Sigmoid colon (tissue), 4 donors: ENCODE measurements at regions not wholly inside any gene's neighbourhood (a gene's known extent, or its start where the extent isn't known, plus 50 kb on each side); places are given as distances from the start of the nearest gene placed in this dataset.

Experiments
- CTCF ChIP-seq, 4 experiments: fragments of 450-650 bp in 3 of 4; fragments of 200-600 bp in 1 of 4; IDR thresholded peaks; one replicate each; pipeline ENCODE4 v1.5.1; 2016 to 2019; ENCODE audit warnings: antibody characterized with exemption in 4 of 4, mild to moderate bottlenecking in 3 of 4, moderate library complexity in 2 of 4
- POLR2A ChIP-seq, 2 donors: fragments of 450-650 bp; IDR thresholded peaks; one replicate each; pipeline ENCODE4 v1.6.1; 2016; ENCODE audit warnings: antibody characterized with exemption in 2 of 2, mild to moderate bottlenecking in 2 of 2, moderate library complexity in 2 of 2
- POLR2AphosphoS5 ChIP-seq, 4 donors: sonication (generic); formaldehyde crosslinking; IDR thresholded peaks; one replicate each; pipeline ENCODE4 v1.6.1; 2017; ENCODE audit warnings: antibody characterized with exemption in 4 of 4

- TF ChIP-seq POLR2AphosphoS5 (IDR thresholded peaks at IDR 0.05) (no peak), CTCF (IDR thresholded peaks at IDR 0.05) (no peak), POLR2A (IDR thresholded peaks at IDR 0.05) (no peak)
These were observed 60.9 kb upstream of the ADGRA1 start for GRCh38 chr10:133026726-133027395.
